ENCODE measurements at regions not wholly inside any gene's neighbourhood (a gene's known extent, or its start where the extent isn't known, plus 50 kb on each side); places are given as distances from the start of the nearest gene placed in this dataset.

GRCh38 chr2:118315606-118316005 is 227.3 kb downstream of the INSIG2 start:
- Histone ChIP-seq H3K4me2 (ENCODE audit: insufficient read depth, low read length, poor library complexity, severe bottlenecking) (no peak overlapping the region), H3K79me1 (ENCODE audit: low read depth, low read length) (no peaks in the 10 kb centered on the region), H2BK12ac (ENCODE audit: low read length) (no peak overlapping the region), H3K18ac (ENCODE audit: low read length) (no peak overlapping the region), H2BK120ac (ENCODE audit: low read depth, low read length) (no peak overlapping the region), H2AFZ (ENCODE audit: low read length) (no peak overlapping the region), H3K36me3 (replicated peaks in 1 of 2; ENCODE audit: control insufficient read depth in 2 of 2, insufficient read depth in 2 of 2, low read length in 2 of 2) (no peaks in the 10 kb centered on the region), H3K14ac (ENCODE audit: low read length) (no peak overlapping the region), H3K4me1 (ENCODE audit: control insufficient read depth in 2 of 2, insufficient read depth in 1 of 2, low read depth in 1 of 2, low read length in 2 of 2) (peaks cover 13 to 25% of the 10 kb centered on the region in 2 donors), H2AK5ac (ENCODE audit: low read depth, low read length) (no peak overlapping the region), H4K8ac (ENCODE audit: low read depth, low read length) (no peak overlapping the region), H3K27ac (replicated peaks; ENCODE audit: low read length) (no peak overlapping the region), H2BK5ac (ENCODE audit: low read length) (no peak overlapping the region), H3K4ac (ENCODE audit: low read length) (no peak overlapping the region), H3K9me3 (replicated peaks in 1 of 2; ENCODE audit: control insufficient read depth in 2 of 2, insufficient read depth in 1 of 2, low read depth in 1 of 2, low read length in 2 of 2) (no peaks in the 10 kb centered on the region), H2BK15ac (ENCODE audit: low read length) (no peak overlapping the region), H3K4me3 (ENCODE audit: low read length in 2 of 2) (no peak overlapping the region), H3K27me3 (ENCODE audit: control insufficient read depth in 3 of 3, insufficient read depth in 3 of 3, low read depth in 1 of 3, low read length in 3 of 3) (no peaks in the 10 kb centered on the region), H4K91ac (ENCODE audit: low read depth, low read length, poor library complexity) (no peak overlapping the region), H3K9ac (ENCODE audit: low read depth, low read length, poor library complexity) (no peak overlapping the region), H3K23ac (ENCODE audit: low read depth, low read length, poor library complexity) (no peak overlapping the region)
- WGBS, 2 donors (ENCODE audit: extremely low coverage in 2 of 2, insufficient read length in 2 of 2, insufficient replicate concordance in 1 of 2) = no CpG with 5 or more reads among the region's 5 CpGs
- no peak for DNase-seq (ENCODE audit: low spot score)

- Histone ChIP-seq H4K8ac (ENCODE audit: low read depth, low read length) (no peak overlapping the region), H2AFZ (ENCODE audit: low read length) (no peak overlapping the region), H2AK5ac (ENCODE audit: low read depth, low read length) (no peak overlapping the region), H2BK15ac (ENCODE audit: low read length) (no peak overlapping the region), H3K14ac (ENCODE audit: low read length) (no peak overlapping the region), H2BK120ac (ENCODE audit: low read depth, low read length) (no peak overlapping the region), H3K36me3 (replicated peaks in 1 of 2; ENCODE audit: control insufficient read depth in 2 of 2, insufficient read depth in 2 of 2, low read length in 2 of 2) (no peaks in the 10 kb centered on the region), H3K4me2 (ENCODE audit: insufficient read depth, low read length, poor library complexity, severe bottlenecking) (no peak overlapping the region), H3K9ac (ENCODE audit: low read depth, low read length, poor library complexity) (no peak overlapping the region), H3K4me3 (ENCODE audit: low read length in 2 of 2) (no peak overlapping the region), H3K4ac (ENCODE audit: low read length) (no peak overlapping the region), H3K27ac (replicated peaks; ENCODE audit: low read length) (no peak overlapping the region), H3K18ac (ENCODE audit: low read length) (no peak overlapping the region), H3K23ac (ENCODE audit: low read depth, low read length, poor library complexity) (no peak overlapping the region), H3K4me1 (ENCODE audit: control insufficient read depth in 2 of 2, insufficient read depth in 1 of 2, low read depth in 1 of 2, low read length in 2 of 2) (peaks cover 3 to 4% of the 10 kb centered on the region in 2 donors), H3K27me3 (ENCODE audit: control insufficient read depth in 3 of 3, insufficient read depth in 3 of 3, low read depth in 1 of 3, low read length in 3 of 3) (no peaks in the 10 kb centered on the region), H3K79me1 (ENCODE audit: low read depth, low read length) (no peaks in the 10 kb centered on the region), H4K91ac (ENCODE audit: low read depth, low read length, poor library complexity) (no peak overlapping the region), H2BK12ac (ENCODE audit: low read length) (no peak overlapping the region), H2BK5ac (ENCODE audit: low read length) (no peak overlapping the region), H3K9me3 (replicated peaks in 1 of 2; ENCODE audit: control insufficient read depth in 2 of 2, insufficient read depth in 1 of 2, low read depth in 1 of 2, low read length in 2 of 2) (no peaks in the 10 kb centered on the region)
- no CpG with 5 or more reads among the region's 4 CpGs for WGBS, 2 donors (ENCODE audit: extremely low coverage in 2 of 2, insufficient read length in 2 of 2, insufficient replicate concordance in 1 of 2)
- DNase-seq (ENCODE audit: low spot score) = no peak
These were observed 224.9 kb downstream of the INSIG2 start for GRCh38 chr2:118312969-118313756.

GRCh38 chr2:118310681-118311429 is 222.6 kb downstream of the INSIG2 start:
- Histone ChIP-seq H3K4me3 (ENCODE audit: low read length in 2 of 2) (peak overlapping the region in 1 of 2 donors; percentile 67), H3K23ac (ENCODE audit: low read depth, low read length, poor library complexity) (no peak overlapping the region), H2BK120ac (ENCODE audit: low read depth, low read length) (no peak overlapping the region), H2BK15ac (ENCODE audit: low read length) (no peak overlapping the region), H3K4me1 (ENCODE audit: control insufficient read depth in 2 of 2, insufficient read depth in 1 of 2, low read depth in 1 of 2, low read length in 2 of 2) (peaks cover 0 to 3% of the 10 kb centered on the region in 2 donors), H3K9ac (ENCODE audit: low read depth, low read length, poor library complexity) (no peak overlapping the region), H2AK5ac (ENCODE audit: low read depth, low read length) (no peak overlapping the region), H3K27ac (replicated peaks; ENCODE audit: low read length) (no peak overlapping the region), H2AFZ (ENCODE audit: low read length) (peak overlapping the region; percentile 35), H4K91ac (ENCODE audit: low read depth, low read length, poor library complexity) (no peak overlapping the region), H3K4me2 (ENCODE audit: insufficient read depth, low read length, poor library complexity, severe bottlenecking) (peak overlapping the region; percentile 63), H3K79me1 (ENCODE audit: low read depth, low read length) (no peaks in the 10 kb centered on the region), H2BK12ac (ENCODE audit: low read length) (no peak overlapping the region), H3K36me3 (replicated peaks in 1 of 2; ENCODE audit: control insufficient read depth in 2 of 2, insufficient read depth in 2 of 2, low read length in 2 of 2) (no peaks in the 10 kb centered on the region), H4K8ac (ENCODE audit: low read depth, low read length) (no peak overlapping the region), H3K18ac (ENCODE audit: low read length) (peak overlapping the region; percentile 74), H3K14ac (ENCODE audit: low read length) (no peak overlapping the region), H3K4ac (ENCODE audit: low read length) (no peak overlapping the region), H3K27me3 (ENCODE audit: control insufficient read depth in 3 of 3, insufficient read depth in 3 of 3, low read depth in 1 of 3, low read length in 3 of 3) (no peaks in the 10 kb centered on the region), H2BK5ac (ENCODE audit: low read length) (no peak overlapping the region), H3K9me3 (replicated peaks in 1 of 2; ENCODE audit: control insufficient read depth in 2 of 2, insufficient read depth in 1 of 2, low read depth in 1 of 2, low read length in 2 of 2) (no peaks in the 10 kb centered on the region)
- no CpG with 5 or more reads among the region's 20 CpGs for WGBS, 2 donors (ENCODE audit: extremely low coverage in 2 of 2, insufficient read length in 2 of 2, insufficient replicate concordance in 1 of 2)
- no peak for DNase-seq (ENCODE audit: low spot score)

GRCh38 chr2:118309946-118310680 is 221.8 kb downstream of the INSIG2 start:
- Histone ChIP-seq H2AFZ (ENCODE audit: low read length) (peak overlapping the region; percentile 35), H3K79me1 (ENCODE audit: low read depth, low read length) (no peaks in the 10 kb centered on the region), H3K23ac (ENCODE audit: low read depth, low read length, poor library complexity) (no peak overlapping the region), H2BK5ac (ENCODE audit: low read length) (no peak overlapping the region), H2BK15ac (ENCODE audit: low read length) (no peak overlapping the region), H3K4me2 (ENCODE audit: insufficient read depth, low read length, poor library complexity, severe bottlenecking) (peak overlapping the region; percentile 63), H3K27me3 (ENCODE audit: control insufficient read depth in 3 of 3, insufficient read depth in 3 of 3, low read depth in 1 of 3, low read length in 3 of 3) (no peaks in the 10 kb centered on the region), H3K27ac (replicated peaks; ENCODE audit: low read length) (no peak overlapping the region), H2BK120ac (ENCODE audit: low read depth, low read length) (no peak overlapping the region), H3K4me1 (ENCODE audit: control insufficient read depth in 2 of 2, insufficient read depth in 1 of 2, low read depth in 1 of 2, low read length in 2 of 2) (peaks cover 0 to 3% of the 10 kb centered on the region in 2 donors), H3K36me3 (replicated peaks in 1 of 2; ENCODE audit: control insufficient read depth in 2 of 2, insufficient read depth in 2 of 2, low read length in 2 of 2) (no peaks in the 10 kb centered on the region), H2BK12ac (ENCODE audit: low read length) (no peak overlapping the region), H3K4ac (ENCODE audit: low read length) (no peak overlapping the region), H4K91ac (ENCODE audit: low read depth, low read length, poor library complexity) (no peak overlapping the region), H3K9ac (ENCODE audit: low read depth, low read length, poor library complexity) (no peak overlapping the region), H3K9me3 (replicated peaks in 1 of 2; ENCODE audit: control insufficient read depth in 2 of 2, insufficient read depth in 1 of 2, low read depth in 1 of 2, low read length in 2 of 2) (no peaks in the 10 kb centered on the region), H3K4me3 (ENCODE audit: low read length in 2 of 2) (peak overlapping the region in 1 of 2 donors; percentile 67), H2AK5ac (ENCODE audit: low read depth, low read length) (no peak overlapping the region), H3K14ac (ENCODE audit: low read length) (no peak overlapping the region), H4K8ac (ENCODE audit: low read depth, low read length) (no peak overlapping the region), H3K18ac (ENCODE audit: low read length) (peak overlapping the region; percentile 68)
- no CpG with 5 or more reads among the region's 56 CpGs for WGBS, 2 donors (ENCODE audit: extremely low coverage in 2 of 2, insufficient read length in 2 of 2, insufficient replicate concordance in 1 of 2)
- DNase-seq (ENCODE audit: low spot score) = no peak
